Osteocyte (in vitro differentiated cells): ENCODE measurements at regions not wholly inside any gene's neighbourhood (a gene's known extent, or its start where the extent isn't known, plus 50 kb on each side); places are given as distances from the start of the nearest gene placed in this dataset.

Source experiments
- DNase-seq: peaks from one replicate; pipeline ENCODE4 v3.0.0; 2021; ENCODE audit warnings: mixed read lengths; ENCODE audit not compliant: unreplicated experiment; ENCODE audit errors: extremely low spot score
- H3K27ac Mint-ChIP-seq: one replicate; pipeline ENCODE4 v1.8.0; 2021; ENCODE audit warnings: mild to moderate bottlenecking, mixed read lengths; ENCODE audit not compliant: unreplicated experiment
- H3K27me3 Mint-ChIP-seq: one replicate; pipeline ENCODE4 v1.8.0; 2021; ENCODE audit warnings: mixed read lengths; ENCODE audit not compliant: unreplicated experiment
- H3K36me3 Mint-ChIP-seq: one replicate; pipeline ENCODE4 v1.8.0; 2021; ENCODE audit warnings: mixed read lengths; ENCODE audit not compliant: unreplicated experiment
- H3K4me1 Mint-ChIP-seq: one replicate; pipeline ENCODE4 v1.8.0; 2021; ENCODE audit warnings: mixed read lengths; ENCODE audit not compliant: unreplicated experiment
- H3K4me3 Mint-ChIP-seq: one replicate; pipeline ENCODE4 v1.8.0; 2021; ENCODE audit warnings: mild to moderate bottlenecking, moderate library complexity, mixed read lengths; ENCODE audit not compliant: unreplicated experiment
- H3K9me3 Mint-ChIP-seq: one replicate; pipeline ENCODE4 v1.8.0; 2021; ENCODE audit warnings: mixed read lengths; ENCODE audit not compliant: unreplicated experiment
- TF ChIP-seq, protein P1 (sequence below): fragments of 200-600 bp; sonication (generic); IDR thresholded peaks from 2 replicates; pipeline ENCODE4 v1.5.0; 2021; ENCODE audit warnings: antibody characterized with exemption, mild to moderate bottlenecking, moderate library complexity

- H3K36me3 Mint-ChIP-seq: peaks cover 3% of the 10 kb centered on the region
- peak overlapping the region; percentile 45 for H3K4me3 Mint-ChIP-seq
- H3K9me3 Mint-ChIP-seq: no peaks in the 10 kb centered on the region
- peak; percentile 69 for DNase-seq
- peaks cover 29% of the 10 kb centered on the region for H3K27me3 Mint-ChIP-seq
- no peak overlapping the region for H3K27ac Mint-ChIP-seq
- TF ChIP-seq, protein P1, sequence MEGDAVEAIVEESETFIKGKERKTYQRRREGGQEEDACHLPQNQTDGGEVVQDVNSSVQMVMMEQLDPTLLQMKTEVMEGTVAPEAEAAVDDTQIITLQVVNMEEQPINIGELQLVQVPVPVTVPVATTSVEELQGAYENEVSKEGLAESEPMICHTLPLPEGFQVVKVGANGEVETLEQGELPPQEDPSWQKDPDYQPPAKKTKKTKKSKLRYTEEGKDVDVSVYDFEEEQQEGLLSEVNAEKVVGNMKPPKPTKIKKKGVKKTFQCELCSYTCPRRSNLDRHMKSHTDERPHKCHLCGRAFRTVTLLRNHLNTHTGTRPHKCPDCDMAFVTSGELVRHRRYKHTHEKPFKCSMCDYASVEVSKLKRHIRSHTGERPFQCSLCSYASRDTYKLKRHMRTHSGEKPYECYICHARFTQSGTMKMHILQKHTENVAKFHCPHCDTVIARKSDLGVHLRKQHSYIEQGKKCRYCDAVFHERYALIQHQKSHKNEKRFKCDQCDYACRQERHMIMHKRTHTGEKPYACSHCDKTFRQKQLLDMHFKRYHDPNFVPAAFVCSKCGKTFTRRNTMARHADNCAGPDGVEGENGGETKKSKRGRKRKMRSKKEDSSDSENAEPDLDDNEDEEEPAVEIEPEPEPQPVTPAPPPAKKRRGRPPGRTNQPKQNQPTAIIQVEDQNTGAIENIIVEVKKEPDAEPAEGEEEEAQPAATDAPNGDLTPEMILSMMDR: no peak
- H3K4me1 Mint-ChIP-seq: peaks cover 27% of the 10 kb centered on the region
Measured at GRCh38 chr13:27006519-27007161, 165.0 kb downstream of the USP12 start.

GRCh38 chr13:27005976-27006518 lies 165.6 kb downstream of the USP12 start:
- H3K4me3 Mint-ChIP-seq: no peak overlapping the region
- H3K36me3 Mint-ChIP-seq: peaks cover 3% of the 10 kb centered on the region
- no peaks in the 10 kb centered on the region for H3K9me3 Mint-ChIP-seq
- DNase-seq: no peak
- no peak overlapping the region for H3K27ac Mint-ChIP-seq
- TF ChIP-seq, protein P1: no peak
- H3K4me1 Mint-ChIP-seq: peaks cover 27% of the 10 kb centered on the region
- peaks cover 35% of the 10 kb centered on the region for H3K27me3 Mint-ChIP-seq

GRCh38 chr13:27005556-27005955 lies 166.1 kb downstream of the USP12 start:
- H3K4me1 Mint-ChIP-seq: peaks cover 27% of the 10 kb centered on the region
- no peak overlapping the region for H3K4me3 Mint-ChIP-seq
- H3K27ac Mint-ChIP-seq: no peak overlapping the region

DNA sequence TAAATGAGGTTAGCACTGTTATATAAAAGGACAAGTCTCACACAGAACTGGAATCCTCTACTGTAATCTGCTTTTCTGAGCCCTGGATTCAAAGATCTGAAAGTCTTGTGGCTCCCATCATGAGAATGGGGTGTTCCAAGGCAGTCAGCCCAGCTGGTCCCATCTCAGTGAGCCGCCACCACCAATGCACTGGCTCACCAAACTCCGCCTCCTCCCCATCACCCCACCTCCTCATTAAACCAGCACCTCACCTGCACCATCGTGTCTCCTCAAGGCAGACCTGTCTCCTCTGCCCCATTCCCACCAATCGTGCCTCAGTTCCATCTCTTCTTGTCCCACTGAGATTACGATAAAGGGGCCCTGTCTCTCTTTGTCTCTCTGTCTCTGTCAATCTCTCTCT lies 166.7 kb downstream of the USP12 start:
- no peak overlapping the region for H3K27ac Mint-ChIP-seq
- H3K27me3 Mint-ChIP-seq: peaks cover 36% of the 10 kb centered on the region
- peaks cover 3% of the 10 kb centered on the region for H3K36me3 Mint-ChIP-seq
- H3K9me3 Mint-ChIP-seq: no peaks in the 10 kb centered on the region
- H3K4me3 Mint-ChIP-seq: no peak overlapping the region
- no peak for DNase-seq
- TF ChIP-seq, protein P1: no peak
- H3K4me1 Mint-ChIP-seq: peaks cover 27% of the 10 kb centered on the region

More at GRCh38 chr13:27005556-27005955, 166.1 kb downstream of the USP12 start:
- Mint-ChIP-seq H3K36me3 (peaks cover 3% of the 10 kb centered on the region), H3K9me3 (no peaks in the 10 kb centered on the region), H3K27me3 (peaks cover 36% of the 10 kb centered on the region)
- DNase-seq: no peak
- TF ChIP-seq, protein P1: no peak

DNA sequence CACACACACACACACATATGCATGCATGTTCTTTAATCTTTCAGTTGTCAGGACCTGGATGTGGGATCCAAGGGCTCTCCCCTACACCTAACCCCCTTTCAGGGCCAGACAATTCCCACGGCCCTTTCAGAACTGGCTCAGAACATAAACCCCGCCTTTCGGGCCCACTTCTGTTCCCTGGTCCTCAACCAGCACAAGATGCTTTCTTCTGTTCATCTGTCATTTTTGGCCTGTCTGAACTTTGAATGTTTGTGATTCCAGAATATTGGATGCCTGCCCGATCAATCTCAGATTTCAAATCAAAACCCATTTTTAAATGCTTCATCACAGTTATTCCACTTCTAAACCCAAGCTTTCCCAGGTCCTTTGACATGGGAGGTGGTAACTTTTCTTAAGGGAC lies 167.3 kb downstream of the USP12 start:
- Mint-ChIP-seq H3K4me3 (no peak overlapping the region), H3K27me3 (peaks cover 40% of the 10 kb centered on the region), H3K27ac (no peak overlapping the region), H3K4me1 (peaks cover 27% of the 10 kb centered on the region), H3K36me3 (peaks cover 3% of the 10 kb centered on the region), H3K9me3 (no peaks in the 10 kb centered on the region)
- no peak for DNase-seq
- TF ChIP-seq, protein P1: no peak
